ENCODE measurements at regions not wholly inside any gene's neighbourhood (a gene's known extent, or its start where the extent isn't known, plus 50 kb on each side); places are given as distances from the start of the nearest gene placed in this dataset.

GRCh38 chr7:48782511-48782910, 141.8 kb upstream of the CDC14C start:
- H3K9me3 ChIP-seq = no peaks in the 10 kb centered on the region
- H3K4me1 ChIP-seq = no peaks in the 10 kb centered on the region
- no peak overlapping the region for H3K4me3 ChIP-seq
- DNase-seq = no peak
- intact Hi-C loops (cut with DNase I) = no loop called here
- H3K36me3 ChIP-seq = no peaks in the 10 kb centered on the region
- no peak overlapping the region for H3K27ac ChIP-seq
- no peaks in the 10 kb centered on the region for H3K27me3 ChIP-seq (ENCODE audit: low read depth)
- ATAC-seq = no peak
- TF ChIP-seq CTCF (IDR thresholded peaks at IDR 0.05) = no peak

GRCh38 chr7:48786951-48787350, 137.4 kb upstream of the CDC14C start:
- Histone ChIP-seq H3K27me3 (ENCODE audit: low read depth) (no peaks in the 10 kb centered on the region), H3K27ac (no peak overlapping the region), H3K36me3 (no peaks in the 10 kb centered on the region), H3K4me3 (no peak overlapping the region), H3K4me1 (no peaks in the 10 kb centered on the region), H3K9me3 (no peaks in the 10 kb centered on the region)
- intact Hi-C loops (cut with DNase I) = no loop called here
- no peak for TF ChIP-seq CTCF (IDR thresholded peaks at IDR 0.05)
- ATAC-seq = no peak
- DNase-seq = no peak

GRCh38 chr7:48803250-48803649, 121.1 kb upstream of the CDC14C start:
- no peak for ATAC-seq
- no peak overlapping the region for H3K4me3 ChIP-seq
- intact Hi-C loops (cut with DNase I) = no loop called here
- no peaks in the 10 kb centered on the region for H3K9me3 ChIP-seq
- no peak overlapping the region for H3K27ac ChIP-seq
- no peaks in the 10 kb centered on the region for H3K27me3 ChIP-seq (ENCODE audit: low read depth)
- no peak for DNase-seq
- TF ChIP-seq CTCF (IDR thresholded peaks at IDR 0.05) = no peak
- no peaks in the 10 kb centered on the region for H3K4me1 ChIP-seq
- no peaks in the 10 kb centered on the region for H3K36me3 ChIP-seq

- no peak overlapping the region for H3K27ac ChIP-seq
- DNase-seq (no peak), ATAC-seq (no peak)
- no peaks in the 10 kb centered on the region for H3K27me3 ChIP-seq (ENCODE audit: low read depth)
- H3K4me1 ChIP-seq = no peaks in the 10 kb centered on the region
- no peaks in the 10 kb centered on the region for H3K9me3 ChIP-seq
- no peaks in the 10 kb centered on the region for H3K36me3 ChIP-seq
- H3K4me3 ChIP-seq = no peak overlapping the region
- TF ChIP-seq CTCF (IDR thresholded peaks at IDR 0.05) = no peak
- intact Hi-C loops (cut with DNase I) = no loop called here
These were observed 117.6 kb upstream of the CDC14C start for GRCh38 chr7:48806731-48807130.

GRCh38 chr7:48811071-48811470, 113.3 kb upstream of the CDC14C start:
- Histone ChIP-seq H3K4me1 (no peaks in the 10 kb centered on the region), H3K9me3 (no peaks in the 10 kb centered on the region), H3K36me3 (no peaks in the 10 kb centered on the region), H3K4me3 (no peak overlapping the region), H3K27ac (no peak overlapping the region), H3K27me3 (ENCODE audit: low read depth) (no peaks in the 10 kb centered on the region)
- TF ChIP-seq CTCF (IDR thresholded peaks at IDR 0.05) = no peak
- no peak for DNase-seq
- no peak for ATAC-seq
- intact Hi-C loops (cut with DNase I) = no loop called here

GRCh38 chr7:48813472-48813871, 110.9 kb upstream of the CDC14C start:
- Histone ChIP-seq H3K36me3 (no peaks in the 10 kb centered on the region), H3K4me1 (no peaks in the 10 kb centered on the region), H3K27ac (no peak overlapping the region), H3K9me3 (no peaks in the 10 kb centered on the region), H3K27me3 (ENCODE audit: low read depth) (no peaks in the 10 kb centered on the region), H3K4me3 (no peak overlapping the region)
- ATAC-seq = no peak
- intact Hi-C loops (cut with DNase I) = no loop called here
- no peak for TF ChIP-seq CTCF (IDR thresholded peaks at IDR 0.05)
- no peak for DNase-seq

Data from lower lobe of right lung (tissue), 2 donors.